Peyer's patch (tissue), 4 donors: ENCODE measurements at regions not wholly inside any gene's neighbourhood (a gene's known extent, or its start where the extent isn't known, plus 50 kb on each side); places are given as distances from the start of the nearest gene placed in this dataset.

Source experiments
- DNase-seq, 3 donors: peaks; one replicate each; pipeline ENCODE4 v3.0.0-alpha.2; 2017 to 2019
- H3K27ac ChIP-seq, 4 donors: fragments of 200-600 bp; sonication (generic); one replicate each; pipeline ENCODE4 v1.5.1; 2016 to 2019
- H3K27me3 ChIP-seq, 2 donors: fragments of 200-600 bp; sonication (generic); one replicate each; pipeline ENCODE4 v1.5.1; 2019
- H3K36me3 ChIP-seq, 3 donors: fragments of 200-600 bp; sonication (generic); one replicate each; pipeline ENCODE4 v1.5.1; 2016 to 2019
- H3K4me1 ChIP-seq, 4 donors: fragments of 200-600 bp; sonication (generic); one replicate each; pipeline ENCODE4 v1.5.1; 2016 to 2019
- H3K4me3 ChIP-seq, 4 donors: fragments of 200-600 bp; sonication (generic); 1 replicate in 3 of 4; 2 replicates in 1 of 4; pipeline ENCODE4 v1.5.1; 2016 to 2019; ENCODE audit warnings: mild to moderate bottlenecking in 1 of 4
- H3K9me3 ChIP-seq, 4 donors: fragments of 200-600 bp; sonication (generic); one replicate each; pipeline ENCODE4 v1.5.1; 2016 to 2019; ENCODE audit warnings: mild to moderate bottlenecking in 1 of 4
- POLR2A ChIP-seq, 2 donors: fragments of 450-650 bp; IDR thresholded peaks; one replicate each; pipeline ENCODE4 v1.5.1; 2017; ENCODE audit warnings: antibody characterized with exemption in 2 of 2, mild to moderate bottlenecking in 2 of 2, moderate library complexity in 2 of 2
- TF ChIP-seq, protein P1 (sequence below), 6 experiments: fragments of 450-650 bp in 4 of 6; fragments of 200-600 bp in 2 of 6; sonication (generic) in 1 of 6; IDR thresholded peaks; one replicate each; pipeline ENCODE4 v1.5.1; 2017 to 2019; ENCODE audit warnings: antibody characterized with exemption in 6 of 6, mild to moderate bottlenecking in 3 of 6, moderate library complexity in 1 of 6

DNA sequence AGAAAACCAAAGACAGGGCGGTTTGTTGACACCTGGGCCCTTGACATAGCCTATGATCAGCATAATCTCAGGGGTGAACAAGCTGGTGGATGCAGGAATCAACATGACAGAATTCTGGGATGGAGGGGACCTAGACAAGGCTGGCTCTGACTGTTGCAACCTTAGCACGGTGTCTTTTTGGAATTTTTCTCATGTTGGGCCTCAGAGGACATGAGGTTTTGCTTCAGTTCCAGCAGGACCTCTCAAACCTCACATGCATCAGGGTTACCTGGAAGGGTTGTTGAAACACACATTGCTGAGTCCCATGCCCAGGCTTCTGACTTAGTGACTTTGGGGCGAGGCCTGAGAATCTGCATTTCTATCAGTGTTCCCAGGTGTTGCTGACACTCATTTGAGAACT, 345.6 kb upstream of the B3GAT1 start:
- Histone ChIP-seq H3K4me1 (no peaks in the 10 kb centered on the region), H3K9me3 (no peaks in the 10 kb centered on the region)

DNA sequence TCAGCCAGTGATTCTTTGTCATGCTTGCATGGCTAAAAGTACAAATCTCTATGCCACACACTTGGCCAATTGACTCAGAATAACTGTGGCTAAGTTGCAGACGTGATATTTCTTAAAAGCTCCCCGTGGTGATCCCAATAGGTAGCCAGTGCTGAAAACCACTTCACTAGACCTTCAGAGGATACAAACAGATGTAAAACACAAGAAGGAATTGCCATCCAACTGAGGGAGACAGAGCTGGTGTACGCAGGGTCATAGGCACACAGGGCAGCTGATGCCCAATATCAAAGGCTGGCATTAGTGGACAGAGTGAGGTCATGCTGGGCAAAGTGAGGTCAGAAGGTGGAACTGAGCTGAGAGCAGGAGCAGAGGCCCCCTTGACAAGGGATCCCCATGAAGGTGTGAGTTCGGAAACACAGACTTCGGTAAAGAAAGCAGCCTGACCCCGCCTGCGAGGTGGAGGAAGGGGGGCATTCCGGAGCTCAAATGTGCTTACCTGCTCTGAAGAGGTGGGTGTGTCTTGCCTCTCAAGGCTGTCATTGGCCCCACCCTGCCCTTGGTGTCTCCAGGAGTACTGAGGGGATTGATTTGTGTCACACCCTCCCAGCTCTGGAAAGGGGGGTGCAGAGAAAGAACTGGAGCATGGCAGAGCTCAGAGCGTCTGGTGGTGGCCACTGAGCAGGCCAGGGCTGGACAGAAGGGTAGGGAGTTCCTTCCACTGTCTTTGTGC, 344.9 kb upstream of the B3GAT1 start:
- no peaks in the 10 kb centered on the region for H3K36me3 ChIP-seq
- H3K9me3 ChIP-seq: no peaks in the 10 kb centered on the region
- TF ChIP-seq, protein P1, sequence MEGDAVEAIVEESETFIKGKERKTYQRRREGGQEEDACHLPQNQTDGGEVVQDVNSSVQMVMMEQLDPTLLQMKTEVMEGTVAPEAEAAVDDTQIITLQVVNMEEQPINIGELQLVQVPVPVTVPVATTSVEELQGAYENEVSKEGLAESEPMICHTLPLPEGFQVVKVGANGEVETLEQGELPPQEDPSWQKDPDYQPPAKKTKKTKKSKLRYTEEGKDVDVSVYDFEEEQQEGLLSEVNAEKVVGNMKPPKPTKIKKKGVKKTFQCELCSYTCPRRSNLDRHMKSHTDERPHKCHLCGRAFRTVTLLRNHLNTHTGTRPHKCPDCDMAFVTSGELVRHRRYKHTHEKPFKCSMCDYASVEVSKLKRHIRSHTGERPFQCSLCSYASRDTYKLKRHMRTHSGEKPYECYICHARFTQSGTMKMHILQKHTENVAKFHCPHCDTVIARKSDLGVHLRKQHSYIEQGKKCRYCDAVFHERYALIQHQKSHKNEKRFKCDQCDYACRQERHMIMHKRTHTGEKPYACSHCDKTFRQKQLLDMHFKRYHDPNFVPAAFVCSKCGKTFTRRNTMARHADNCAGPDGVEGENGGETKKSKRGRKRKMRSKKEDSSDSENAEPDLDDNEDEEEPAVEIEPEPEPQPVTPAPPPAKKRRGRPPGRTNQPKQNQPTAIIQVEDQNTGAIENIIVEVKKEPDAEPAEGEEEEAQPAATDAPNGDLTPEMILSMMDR (IDR thresholded peaks at IDR 0.05): no peak
- TF ChIP-seq POLR2A (IDR thresholded peaks at IDR 0.05): no peak
- no peak overlapping the region for H3K27ac ChIP-seq
- no peaks in the 10 kb centered on the region for H3K27me3 ChIP-seq
- H3K4me1 ChIP-seq: no peaks in the 10 kb centered on the region
- peak in 1 of 3 donors; percentile 23 for DNase-seq
- H3K4me3 ChIP-seq: no peak overlapping the region

More for the DNA sequence above, 345.6 kb upstream of the B3GAT1 start:
- H3K36me3 ChIP-seq: no peaks in the 10 kb centered on the region
- no peak overlapping the region for H3K27ac ChIP-seq
- DNase-seq: no peak
- TF ChIP-seq POLR2A (IDR thresholded peaks at IDR 0.05): no peak
- TF ChIP-seq, protein P1 (IDR thresholded peaks at IDR 0.05): no peak
- no peaks in the 10 kb centered on the region for H3K27me3 ChIP-seq
- no peak overlapping the region for H3K4me3 ChIP-seq

DNA sequence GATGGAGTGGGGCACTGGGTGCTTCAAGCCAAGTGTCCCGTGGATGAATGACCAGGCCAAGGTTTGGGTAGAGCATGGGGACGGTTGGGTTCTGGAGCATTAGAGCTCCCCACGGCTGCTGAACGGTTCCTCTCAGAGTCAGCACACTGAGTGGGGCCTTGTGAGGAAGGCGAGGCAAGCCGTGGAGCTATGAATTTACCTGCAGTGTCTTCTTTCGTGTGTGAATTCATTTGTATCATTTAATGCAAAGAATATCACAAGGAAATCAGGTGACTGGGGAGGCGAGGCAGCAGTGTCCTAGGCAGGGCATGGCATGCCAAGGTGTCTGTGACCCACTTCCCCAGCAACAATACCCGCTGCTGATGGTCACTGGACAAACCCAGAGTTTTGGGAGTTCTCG, 343.5 kb upstream of the B3GAT1 start:
- DNase-seq: no peak
- H3K4me1 ChIP-seq: no peaks in the 10 kb centered on the region
- no peaks in the 10 kb centered on the region for H3K9me3 ChIP-seq
- H3K36me3 ChIP-seq: no peaks in the 10 kb centered on the region
- no peak overlapping the region for H3K27ac ChIP-seq
- TF ChIP-seq, protein P1 (IDR thresholded peaks at IDR 0.05): no peak
- TF ChIP-seq POLR2A (IDR thresholded peaks at IDR 0.05): no peak
- H3K27me3 ChIP-seq: no peaks in the 10 kb centered on the region
- H3K4me3 ChIP-seq: no peak overlapping the region

DNA sequence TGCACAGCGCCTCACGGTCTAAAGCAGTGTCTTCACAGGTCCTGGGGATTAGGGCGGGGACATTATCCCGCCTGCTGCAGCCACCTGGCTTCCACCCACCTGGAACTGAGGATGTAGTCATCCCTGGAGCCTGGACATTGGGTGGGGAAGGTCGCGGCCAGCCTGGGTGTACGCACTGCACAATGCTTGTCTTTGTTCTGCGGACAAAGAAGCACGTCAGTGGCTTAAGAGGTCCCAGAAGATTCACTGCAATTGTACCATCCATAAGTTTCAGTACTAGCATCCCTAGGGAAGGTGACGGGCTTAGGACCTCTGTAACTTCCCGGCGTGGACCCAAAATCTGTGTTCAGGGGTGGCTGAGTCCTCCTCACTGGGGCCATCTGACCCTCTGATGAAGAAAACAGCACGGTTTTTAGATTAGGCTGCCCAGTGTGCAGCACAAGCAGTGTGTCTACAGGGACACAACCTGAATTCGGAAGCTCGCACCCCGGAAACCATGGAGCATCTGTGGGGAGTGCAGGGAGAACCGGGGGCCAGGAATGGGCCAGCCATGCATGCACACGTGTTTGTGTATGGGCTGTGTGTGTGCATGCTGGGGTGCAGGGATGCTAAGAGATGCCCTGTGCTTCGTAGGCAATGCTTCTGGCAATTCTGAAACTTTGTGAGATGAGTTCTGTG, 342.6 kb upstream of the B3GAT1 start:
- Histone ChIP-seq H3K36me3 (no peaks in the 10 kb centered on the region), H3K27ac (no peak overlapping the region), H3K27me3 (no peaks in the 10 kb centered on the region), H3K9me3 (no peaks in the 10 kb centered on the region), H3K4me3 (no peak overlapping the region), H3K4me1 (no peaks in the 10 kb centered on the region)
- no peak for DNase-seq
- TF ChIP-seq, protein P1 (IDR thresholded peaks at IDR 0.05): no peak
- no peak for TF ChIP-seq POLR2A (IDR thresholded peaks at IDR 0.05)

DNA sequence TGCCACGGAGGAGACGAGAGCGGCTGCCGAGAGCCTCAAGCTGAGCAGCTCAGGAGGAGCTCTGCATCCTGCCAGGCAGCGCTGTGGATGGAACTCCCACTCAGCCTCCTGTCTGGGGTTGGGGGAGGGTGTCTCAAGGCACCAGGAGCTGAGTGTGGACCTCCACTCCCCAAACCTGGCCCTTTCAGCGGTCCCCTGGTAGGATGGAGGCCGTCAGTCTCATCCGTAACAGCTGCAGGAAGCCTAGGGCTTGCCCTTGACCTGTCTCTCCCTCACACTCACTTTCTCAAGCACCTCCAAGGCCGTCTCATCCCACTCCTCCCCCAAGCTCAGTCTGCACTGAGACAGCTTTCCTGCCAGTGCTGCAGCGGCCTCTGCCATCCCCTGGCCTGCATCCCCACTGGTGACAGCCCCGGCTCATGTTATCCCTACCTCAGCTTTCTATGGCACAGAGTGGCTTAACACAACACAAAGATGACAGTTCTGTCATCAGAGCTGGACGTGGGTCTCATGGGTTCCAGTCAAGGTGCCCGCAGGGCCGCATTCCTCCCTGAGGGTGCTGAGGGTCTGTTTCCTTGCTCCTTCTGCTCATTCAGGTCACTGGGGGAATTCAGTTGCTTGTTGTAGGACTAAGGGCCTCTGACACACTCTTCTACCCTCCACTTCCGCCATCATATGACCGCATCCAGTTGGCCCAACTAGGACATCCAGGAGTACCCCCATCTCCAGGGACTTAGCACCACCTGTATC, 341.9 kb upstream of the B3GAT1 start:
- Histone ChIP-seq H3K4me3 (no peak overlapping the region), H3K27me3 (no peaks in the 10 kb centered on the region), H3K27ac (no peak overlapping the region), H3K9me3 (no peaks in the 10 kb centered on the region), H3K36me3 (no peaks in the 10 kb centered on the region), H3K4me1 (no peaks in the 10 kb centered on the region)
- DNase-seq: no peak
- TF ChIP-seq, protein P1 (IDR thresholded peaks at IDR 0.05): no peak
- TF ChIP-seq POLR2A (IDR thresholded peaks at IDR 0.05): no peak
